ENCODE measurements at regions not wholly inside any gene's neighbourhood (a gene's known extent, or its start where the extent isn't known, plus 50 kb on each side); places are given as distances from the start of the nearest gene placed in this dataset.

DNA sequence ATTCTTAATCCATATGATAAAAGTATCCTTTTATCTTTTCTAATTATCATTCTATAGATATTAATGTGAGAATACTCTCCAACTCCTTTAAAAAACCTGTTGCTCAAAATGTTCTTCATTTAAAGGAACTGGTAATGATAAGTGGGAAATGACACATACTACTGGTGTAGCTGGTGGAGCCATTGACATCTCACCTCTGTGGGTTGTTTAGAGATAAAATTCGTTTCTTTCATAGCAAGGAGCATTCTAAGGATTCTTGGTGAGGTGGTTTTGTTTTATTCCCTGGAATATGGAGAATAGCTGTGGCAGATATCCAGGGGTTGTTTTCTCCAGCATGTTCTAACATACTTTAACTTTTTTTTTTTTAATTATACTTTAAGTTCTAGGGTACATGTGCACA is 299.8 kb upstream of the THBS1 start:
- no peak for DNase-seq (ENCODE audit: low spot score)

DNA sequence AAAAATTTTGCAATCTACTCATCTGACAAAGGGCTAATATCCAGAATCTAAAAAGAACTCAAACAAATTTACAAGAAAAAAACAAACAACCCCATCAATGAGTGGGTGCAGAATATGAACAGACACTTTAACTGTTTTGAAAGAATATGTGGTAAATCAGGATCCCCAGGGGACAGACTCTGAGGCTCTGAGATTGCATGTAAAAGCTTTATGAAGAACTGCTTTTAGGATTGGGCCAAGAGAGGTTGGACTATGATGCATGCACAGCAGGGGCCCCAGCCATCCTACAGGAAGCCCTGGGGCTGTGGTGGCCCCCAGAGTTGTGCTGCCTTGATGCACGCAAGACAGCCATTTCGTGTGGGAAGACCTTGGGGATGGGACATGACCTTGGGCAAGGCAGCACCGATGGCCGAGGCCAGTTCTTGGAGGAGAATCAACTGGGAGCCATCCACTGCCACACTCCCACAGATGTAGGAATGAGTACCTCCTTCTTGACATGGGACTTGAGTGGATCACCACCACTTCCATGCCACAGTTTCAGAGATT is 298.1 kb upstream of the THBS1 start:
- no peak for DNase-seq (ENCODE audit: low spot score)

DNA sequence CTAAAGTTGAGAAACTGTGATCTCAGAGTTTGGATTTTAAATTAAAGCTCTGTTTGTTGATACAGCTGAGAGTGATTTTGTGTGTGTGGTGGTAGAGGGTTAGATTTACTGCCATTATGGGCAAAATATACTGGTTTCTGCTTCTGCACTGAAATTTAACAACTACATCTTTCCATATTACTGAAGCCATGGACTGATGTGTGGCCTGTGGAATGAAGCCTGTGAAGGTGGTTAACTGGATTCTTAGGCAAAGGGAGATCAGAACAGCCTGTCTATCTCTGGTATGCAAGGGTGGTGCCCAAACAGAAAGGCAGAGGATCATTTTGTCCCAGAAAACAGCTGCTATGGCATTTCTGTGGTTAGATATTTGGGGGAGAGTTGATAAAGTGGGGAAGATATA is 297.3 kb upstream of the THBS1 start:
- DNase-seq (ENCODE audit: low spot score), result no peak

DNA sequence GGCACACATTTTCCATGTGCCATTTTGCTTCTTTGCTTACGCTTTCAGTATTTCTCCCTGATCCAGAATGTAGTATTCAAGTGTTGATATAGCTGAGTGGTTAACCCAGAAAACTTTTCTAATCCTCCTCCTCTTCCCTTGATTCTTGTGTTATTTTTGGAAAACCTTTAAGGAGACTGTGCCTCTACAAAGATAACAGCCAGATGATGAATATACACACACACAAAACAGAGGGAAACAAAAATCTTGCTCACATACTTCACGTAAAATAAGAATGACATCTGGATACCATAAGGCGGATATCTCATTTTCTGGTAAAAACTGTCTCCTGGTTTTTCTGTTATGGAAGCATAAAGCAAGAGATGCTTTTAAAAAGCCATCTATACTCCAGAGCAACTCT is 295.8 kb upstream of the THBS1 start:
- no peak for DNase-seq (ENCODE audit: low spot score)

DNA sequence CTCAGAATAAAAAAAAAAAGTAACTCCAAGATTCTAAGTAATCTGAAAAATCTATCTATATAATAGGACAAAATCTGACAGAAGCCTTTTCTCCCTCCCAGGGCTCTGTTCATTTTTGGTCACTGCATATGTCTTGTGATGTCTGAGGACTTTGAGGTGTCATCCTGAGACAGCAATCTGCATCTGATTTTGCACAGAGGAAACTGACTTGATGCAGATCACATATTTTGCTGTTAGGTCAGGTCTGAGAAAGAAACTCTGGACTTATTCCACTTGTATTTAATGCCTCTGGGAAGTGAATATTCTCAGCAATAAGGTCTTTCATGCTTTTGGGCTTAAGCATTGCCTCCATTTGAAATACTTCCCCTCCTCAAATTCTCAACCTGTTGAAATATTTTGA is 295.2 kb upstream of the THBS1 start:
- DNase-seq (ENCODE audit: low spot score), result no peak

DNA sequence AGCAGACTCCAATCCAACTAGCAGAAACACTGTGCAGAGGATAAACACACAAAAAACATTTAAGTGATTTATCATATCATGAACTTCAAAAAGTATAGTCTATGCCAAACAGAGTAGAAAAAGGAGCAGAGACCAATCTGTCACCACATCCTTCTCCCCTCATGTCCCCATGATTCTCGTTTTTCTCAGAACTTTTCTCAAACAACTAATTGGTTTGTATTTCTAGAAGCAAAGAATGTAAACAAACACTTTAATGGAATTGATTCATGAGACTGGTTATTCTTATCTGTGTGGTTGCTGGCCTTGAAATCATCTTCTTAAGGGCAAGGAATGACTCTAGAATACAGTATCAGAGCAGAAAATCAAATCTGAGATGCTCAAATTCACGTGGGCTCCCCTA is 294.2 kb upstream of the THBS1 start:
- no peak for DNase-seq (ENCODE audit: low spot score)

DNA sequence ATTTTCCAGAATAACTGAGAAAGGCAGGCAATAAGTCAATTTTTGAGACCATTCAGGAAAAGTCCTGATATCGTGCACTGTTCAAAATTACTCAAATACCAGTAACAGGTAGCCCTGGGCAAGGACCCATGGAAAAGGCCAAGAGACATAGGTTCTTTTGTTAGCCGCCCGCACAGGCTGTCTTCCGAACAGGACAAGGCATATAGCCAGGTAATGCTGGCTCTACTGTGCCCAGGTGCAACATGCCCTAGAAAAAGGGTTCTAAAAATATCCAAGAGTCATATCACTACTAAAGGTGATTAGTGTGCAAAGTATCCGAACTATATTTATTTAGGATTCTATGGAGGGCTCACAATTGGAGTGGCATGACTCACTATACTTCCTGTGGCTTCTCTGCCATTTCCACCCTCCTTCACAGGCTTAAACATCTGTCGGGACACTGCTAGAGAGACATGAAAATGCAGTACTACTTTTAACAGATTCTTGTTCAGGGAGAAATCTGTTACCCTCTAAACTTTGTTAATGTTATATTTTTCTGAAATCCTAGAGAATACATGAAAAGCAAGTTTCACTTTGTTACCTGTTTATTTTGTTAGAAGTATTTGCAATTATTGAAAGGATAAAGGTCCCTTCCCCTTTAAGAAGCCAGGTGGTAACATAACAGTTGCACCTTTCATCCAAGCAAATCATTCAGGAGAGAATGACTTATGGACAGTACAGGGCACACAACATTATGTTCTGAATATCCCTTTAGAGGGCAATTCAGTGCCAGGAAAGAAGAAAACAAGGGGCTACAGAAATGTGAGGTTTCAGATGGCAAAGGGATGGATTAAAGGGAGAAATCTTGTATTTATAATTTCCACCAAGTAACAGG is 293.3 kb upstream of the THBS1 start:
- DNase-seq (ENCODE audit: low spot score), result no peak

DNA sequence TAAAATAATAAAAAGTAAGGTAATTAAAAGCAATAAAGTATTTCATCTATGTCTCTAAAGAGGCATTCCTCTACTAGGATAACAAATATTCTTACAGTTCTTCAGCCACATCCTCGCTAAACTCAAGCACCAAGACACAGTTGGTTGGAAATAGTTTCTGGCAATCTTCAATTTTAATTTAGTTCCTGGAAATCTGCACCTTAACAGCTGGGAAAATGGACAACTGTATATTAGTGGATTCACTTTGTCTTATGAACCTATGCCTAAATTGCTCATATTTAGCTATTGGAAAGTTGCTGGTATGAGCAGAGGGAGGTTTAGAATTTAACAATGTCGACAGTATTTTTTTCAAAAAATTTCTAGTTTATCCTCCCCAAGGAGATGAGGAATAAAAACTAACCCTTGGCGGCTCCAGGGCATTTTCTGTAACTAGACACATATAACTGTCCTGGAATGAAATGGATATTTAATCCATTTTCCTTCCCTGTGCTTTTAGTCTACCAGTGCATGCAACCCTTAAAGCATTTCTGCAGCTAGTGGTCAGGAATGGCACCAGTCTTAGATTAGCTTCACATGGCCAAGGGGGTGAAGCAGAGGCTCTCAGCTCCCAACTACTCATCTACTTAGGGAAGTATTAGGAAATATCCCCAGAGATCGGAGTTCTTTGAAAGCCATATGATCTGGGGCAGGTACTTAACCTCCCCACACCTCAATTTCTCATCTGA is 290.0 kb upstream of the THBS1 start:
- DNase-seq (ENCODE audit: low spot score), result no peak

DNA sequence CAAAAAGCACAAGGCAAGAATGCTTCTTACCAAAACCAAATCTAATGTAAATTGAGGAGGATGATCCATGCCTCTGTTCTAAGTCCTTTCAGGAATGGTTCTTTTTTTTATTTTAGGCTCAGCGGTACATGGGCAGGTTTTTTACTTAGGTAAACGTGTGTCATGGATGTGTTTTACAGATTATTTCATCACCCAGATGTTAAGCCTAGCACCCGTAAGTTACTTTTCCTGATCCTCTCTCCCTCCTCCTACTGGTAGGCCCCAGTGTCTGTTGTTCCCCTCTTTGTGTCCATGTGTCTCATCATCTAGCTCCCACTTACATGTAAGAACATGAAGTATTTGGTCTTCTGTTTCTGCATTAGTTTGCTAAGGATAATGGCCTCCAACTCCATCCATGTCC is 289.2 kb upstream of the THBS1 start:
- no peak for DNase-seq (ENCODE audit: low spot score)

DNA sequence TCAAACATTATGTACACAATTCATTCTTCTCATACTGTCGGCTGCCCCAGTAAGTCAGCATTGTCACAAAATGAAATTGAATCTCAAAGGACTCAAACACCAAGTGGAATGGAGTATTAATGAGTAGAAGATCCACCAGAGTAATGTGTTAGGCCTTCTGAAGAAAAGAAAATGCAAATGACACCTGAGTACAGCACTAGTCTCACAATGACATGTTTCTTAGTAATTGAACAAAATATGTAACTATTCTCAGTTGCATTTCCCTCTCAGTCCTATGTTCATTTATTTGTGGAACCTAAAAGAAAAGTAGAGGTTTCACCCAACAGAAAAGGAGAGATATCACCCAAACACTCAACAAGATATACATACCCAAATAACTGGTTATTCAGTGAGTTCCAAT is 283.9 kb upstream of the THBS1 start:
- no peak for DNase-seq (ENCODE audit: low spot score)

DNA sequence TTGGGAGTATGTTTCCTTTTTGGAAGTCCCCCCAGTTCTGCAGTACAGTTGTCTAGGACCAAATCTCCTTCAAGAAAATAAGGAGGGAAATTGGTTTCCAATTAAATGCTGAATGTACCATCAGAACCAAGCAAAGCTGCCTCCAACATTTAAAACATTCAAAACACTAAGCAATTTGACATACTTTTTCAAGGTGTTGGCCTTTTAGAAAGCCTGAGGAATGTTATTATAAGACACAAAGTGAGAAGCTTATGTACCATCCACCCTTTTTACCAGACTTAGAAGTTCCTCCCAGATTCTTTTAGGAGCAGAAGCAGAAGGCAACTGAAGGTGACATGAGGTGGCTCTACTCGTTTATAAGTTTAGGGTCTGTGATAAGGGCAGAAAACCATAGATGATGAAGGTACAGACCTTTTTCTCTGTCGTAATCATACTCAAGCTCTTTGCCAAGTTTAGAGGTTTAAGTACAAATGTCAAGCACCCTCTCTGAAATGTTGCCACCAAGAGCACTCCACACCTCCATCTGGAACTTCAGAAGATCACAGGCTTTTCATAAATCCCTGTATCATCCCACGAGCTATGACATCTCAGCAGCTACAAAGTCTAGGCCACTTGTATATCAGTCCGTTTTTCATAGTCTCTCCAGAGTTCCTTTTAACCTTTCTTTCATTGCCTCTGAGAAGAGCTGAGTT is 282.5 kb upstream of the THBS1 start:
- no peak for DNase-seq (ENCODE audit: low spot score)

DNA sequence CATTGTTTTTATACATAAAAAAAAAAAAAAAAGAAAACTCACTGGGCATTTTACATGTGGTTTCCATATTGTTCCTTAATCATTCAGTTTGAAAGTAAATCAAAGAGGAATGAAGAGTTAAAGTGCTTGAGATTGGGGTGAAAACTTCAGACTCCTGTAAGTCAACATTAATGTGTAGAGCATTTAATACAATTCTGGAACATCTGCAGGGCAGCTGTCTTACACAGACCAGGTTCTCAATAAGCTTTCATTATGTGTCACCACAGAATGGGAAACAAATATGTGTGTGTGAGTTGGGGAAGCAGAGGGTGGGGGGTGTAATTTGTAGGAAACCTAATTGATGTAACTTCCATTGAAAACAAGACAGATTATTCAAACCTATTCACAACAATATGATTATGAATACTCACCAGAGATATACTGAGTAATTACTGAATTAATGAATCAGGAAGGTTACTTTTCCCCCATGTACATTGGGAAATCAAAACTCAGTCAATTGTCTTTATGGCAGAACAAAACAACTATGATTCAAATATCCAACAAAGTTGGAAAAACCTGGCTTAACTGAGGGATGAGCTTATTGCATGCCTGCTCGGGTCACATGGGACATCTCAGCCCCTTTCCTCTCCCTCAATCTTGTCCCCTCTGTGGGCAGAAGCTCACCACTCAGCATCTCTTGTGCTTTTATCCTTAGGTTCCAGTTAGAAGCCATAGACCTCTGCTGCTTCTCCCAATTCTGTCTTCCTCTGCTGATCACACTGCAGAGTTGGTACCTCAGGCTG is 281.2 kb upstream of the THBS1 start:
- no peak for DNase-seq (ENCODE audit: low spot score)

DNA sequence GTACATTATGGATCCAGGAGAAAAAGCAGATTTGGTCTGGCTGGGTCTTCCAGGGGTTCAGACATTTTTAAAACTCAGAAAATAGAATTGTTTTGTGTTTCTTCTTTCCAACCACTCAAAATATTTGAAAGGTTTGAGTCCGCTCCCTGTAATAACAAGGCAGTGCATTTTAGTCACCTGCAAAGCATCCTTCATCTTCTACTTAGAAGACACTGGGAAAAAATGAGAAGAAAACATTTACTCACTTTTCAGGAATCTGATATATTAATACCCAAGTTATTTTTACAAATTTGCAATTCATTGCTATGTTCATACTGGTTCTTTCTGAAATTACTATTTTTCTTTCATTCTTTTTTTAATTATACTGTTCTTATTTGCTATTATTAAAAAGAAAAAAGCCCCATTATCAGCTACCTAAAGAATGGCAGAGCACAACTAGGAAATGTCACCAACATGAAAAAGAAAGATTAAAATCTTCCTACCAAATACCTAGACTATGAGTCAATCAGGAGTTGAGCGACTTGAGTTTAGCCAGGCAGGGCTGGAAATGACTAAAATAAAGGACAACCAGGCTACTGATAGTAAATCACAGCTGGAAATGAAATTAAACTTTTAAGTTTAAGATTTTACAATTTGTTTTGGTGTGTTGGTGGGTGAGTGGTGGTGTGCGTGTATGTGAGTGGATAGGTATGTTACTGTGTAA is 280.3 kb upstream of the THBS1 start:
- no peak for DNase-seq (ENCODE audit: low spot score)

DNA sequence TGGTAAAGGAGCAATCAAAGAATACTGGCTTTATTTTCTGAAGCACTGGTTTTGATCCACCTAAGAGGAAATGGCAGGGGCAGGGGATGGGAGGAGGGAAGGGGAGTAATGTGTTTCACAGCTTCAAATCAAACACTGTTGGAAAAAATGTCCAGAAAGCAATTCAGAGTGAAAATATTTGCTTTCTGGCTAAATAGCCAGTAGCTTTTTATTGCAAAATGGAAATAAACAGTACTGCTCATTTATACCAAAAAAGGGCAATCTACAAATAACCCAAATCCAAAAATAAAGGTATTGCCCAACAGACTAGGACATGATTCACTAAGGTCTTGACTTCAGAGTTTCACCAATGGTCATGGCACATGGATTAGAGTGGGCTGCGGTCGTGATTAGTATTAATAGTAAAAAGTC is 279.3 kb upstream of the THBS1 start:
- no peak for DNase-seq (ENCODE audit: low spot score)

DNA sequence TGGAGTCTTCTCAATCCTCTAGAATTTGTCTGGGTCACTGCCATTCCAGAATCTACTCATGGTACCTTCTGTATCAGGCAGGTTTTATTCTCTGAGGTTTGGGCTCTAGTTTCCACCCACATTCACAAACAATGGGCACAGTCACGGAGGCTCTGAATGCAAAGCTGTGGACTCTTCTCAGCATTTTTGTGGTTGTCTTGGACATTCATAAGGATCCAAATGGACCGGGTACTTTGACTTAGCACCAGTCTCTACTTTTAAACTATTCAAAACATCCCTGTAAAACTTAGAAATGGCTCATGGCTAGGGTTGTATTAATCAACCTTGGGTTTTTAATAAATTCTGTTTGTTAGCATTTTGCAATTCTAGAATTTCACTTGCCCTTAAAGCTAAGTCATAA is 277.9 kb upstream of the THBS1 start:
- DNase-seq (ENCODE audit: low spot score), result no peak

DNA sequence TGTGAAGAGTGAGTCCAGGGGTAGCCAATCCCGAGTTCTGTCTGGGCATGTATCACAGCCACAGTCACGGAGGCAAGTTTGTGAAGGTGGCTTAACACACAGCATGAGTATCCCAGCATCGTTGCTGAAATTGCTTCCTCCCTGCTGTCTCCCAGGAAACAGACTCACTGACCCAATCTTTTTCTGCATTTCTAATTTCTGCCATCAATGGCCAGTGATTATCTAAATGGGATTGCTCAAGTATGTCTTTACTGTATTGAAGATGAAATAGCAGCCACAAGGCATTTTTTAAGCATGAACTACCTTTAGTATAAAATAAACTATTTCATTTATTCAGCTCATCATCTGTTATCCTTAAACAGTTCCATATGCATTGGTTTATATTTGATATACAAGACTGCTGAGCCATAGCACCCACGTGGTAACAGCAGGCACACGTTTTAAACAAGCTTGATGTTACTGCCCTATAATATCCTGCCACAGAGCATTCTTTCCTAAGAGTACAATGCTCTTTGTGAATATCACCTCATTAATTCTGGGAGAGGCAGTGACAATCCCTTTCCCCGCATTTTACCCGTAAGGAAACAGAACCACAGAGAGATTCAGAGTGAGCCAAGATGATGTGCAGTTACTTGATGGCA is 276.6 kb upstream of the THBS1 start:
- no peak for DNase-seq (ENCODE audit: low spot score)

DNA sequence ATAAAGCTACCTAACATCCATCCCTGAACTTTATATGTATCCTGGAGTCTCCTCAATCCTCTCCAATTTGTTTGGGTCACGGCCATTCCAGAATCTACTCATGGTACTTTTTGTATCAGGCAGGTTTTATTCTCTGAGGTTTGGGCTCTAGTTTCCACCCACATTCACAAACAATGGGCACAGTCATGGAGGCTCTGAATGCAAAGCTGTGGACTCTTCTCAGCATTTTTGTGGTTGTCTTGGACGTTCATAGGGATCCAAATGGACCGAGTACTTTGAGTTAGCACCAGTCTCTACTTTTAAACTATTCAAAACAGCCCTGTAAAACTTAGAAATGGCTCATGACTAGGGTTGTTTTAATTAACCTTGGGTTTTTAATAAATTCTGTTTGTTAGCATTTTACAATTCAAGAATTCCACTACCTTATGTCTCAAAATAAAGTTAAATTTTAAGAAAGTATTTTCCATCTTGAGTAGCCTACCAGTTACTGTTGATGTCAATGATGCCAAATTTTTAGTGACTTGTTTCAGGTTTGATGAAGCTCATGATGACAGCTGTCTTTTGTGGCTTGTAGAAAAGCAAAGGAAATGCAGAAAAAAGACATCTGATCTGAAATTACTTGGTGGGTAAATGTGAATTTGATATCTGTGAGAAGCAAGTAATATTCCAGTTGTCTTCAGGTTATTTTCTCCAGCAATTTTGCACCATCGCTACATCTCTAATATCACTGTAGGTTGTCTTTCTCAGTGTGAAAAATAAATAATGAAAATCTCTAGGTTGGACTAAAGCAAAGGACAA is 275.7 kb upstream of the THBS1 start:
- DNase-seq (ENCODE audit: low spot score), result no peak

DNA sequence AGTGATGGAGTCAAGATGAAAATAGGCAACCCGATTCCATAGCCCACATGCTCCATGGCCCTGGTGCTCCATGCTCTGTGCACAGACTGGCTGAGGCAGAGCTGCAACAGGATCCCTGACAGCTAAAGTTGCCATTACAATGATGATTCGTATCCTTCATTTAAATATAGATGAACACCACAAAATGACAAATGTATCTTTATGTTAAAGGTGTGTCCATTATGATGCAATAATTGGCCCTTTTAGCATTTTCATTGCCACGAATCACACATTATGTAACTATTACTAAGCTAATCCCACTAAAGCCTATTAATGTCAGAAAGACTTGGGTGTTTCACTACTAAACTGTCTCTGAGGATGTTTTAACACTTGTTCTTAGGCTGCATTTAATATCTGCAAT is 270.2 kb upstream of the THBS1 start:
- DNase-seq (ENCODE audit: low spot score), result no peak

DNA sequence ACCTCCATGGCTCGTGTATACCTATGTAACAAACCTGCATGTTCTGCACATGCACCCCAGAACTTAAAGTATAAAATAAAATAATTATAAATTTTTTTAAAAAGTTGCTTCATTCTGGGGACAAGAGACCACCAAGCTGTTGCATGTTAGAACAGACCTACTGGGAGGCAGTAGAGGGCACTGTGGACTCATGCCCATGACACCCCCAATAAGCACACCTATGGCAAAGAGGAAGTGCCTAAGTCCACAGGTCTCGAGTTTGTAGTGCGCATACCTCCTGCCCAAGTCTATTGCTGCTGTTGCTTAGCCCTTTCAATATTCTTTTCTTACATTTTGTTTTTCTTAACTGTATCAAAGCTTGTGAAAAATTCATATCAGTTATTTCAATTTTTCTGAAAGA is 267.9 kb upstream of the THBS1 start:
- peak; percentile 4 for DNase-seq (ENCODE audit: low spot score)

DNA sequence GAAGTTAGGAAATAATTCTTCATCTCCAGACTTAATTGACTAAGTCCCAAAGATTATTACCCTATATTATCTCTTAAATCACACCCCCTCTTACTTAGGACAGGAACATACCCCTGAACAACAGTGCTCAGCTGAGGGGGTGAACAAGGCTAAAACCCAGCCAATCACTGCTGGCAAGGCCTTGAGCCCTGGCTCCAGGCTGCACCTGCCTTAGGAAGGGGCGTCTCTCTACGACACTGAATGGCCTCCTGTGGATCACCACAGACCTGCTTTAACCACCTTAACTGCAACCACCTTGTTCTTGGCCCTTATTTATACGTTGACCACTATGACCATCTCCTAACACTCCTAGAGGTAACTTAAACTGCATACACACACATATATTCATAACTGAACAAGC is 267.4 kb upstream of the THBS1 start:
- no peak for DNase-seq (ENCODE audit: low spot score)
